Uterus (tissue), 3 donors: ENCODE measurements at regions not wholly inside any gene's neighbourhood (a gene's known extent, or its start where the extent isn't known, plus 50 kb on each side); places are given as distances from the start of the nearest gene placed in this dataset.

ENCODE experiments used
- DNase-seq, 2 donors: peaks; one replicate each; pipeline ENCODE4 v3.0.0-alpha.2; 2019 to 2020
- H3K27ac ChIP-seq, 2 donors: fragments of 200-600 bp; sonication (generic); 1 replicate in 1 of 2; 2 replicates in 1 of 2; pipeline ENCODE4 v1.5.1; 2016 to 2018
- H3K27me3 ChIP-seq, 2 donors: fragments of 200-600 bp; sonication (generic); one replicate each; pipeline ENCODE4 v1.5.1; 2018 to 2019; ENCODE audit warnings: control low read depth in 1 of 2
- H3K36me3 ChIP-seq, 2 donors: fragments of 200-600 bp; sonication (generic); one replicate each; pipeline ENCODE4 v1.5.1; 2019; ENCODE audit warnings: control low read depth in 1 of 2
- H3K4me1 ChIP-seq, 2 donors: fragments of 200-600 bp; sonication (generic); one replicate each; pipeline ENCODE4 v1.5.1; 2018 to 2019; ENCODE audit warnings: control low read depth in 1 of 2
- H3K4me3 ChIP-seq, 2 donors: fragments of 200-600 bp; sonication (generic); 1 replicate in 1 of 2; 2 replicates in 1 of 2; pipeline ENCODE4 v1.5.1; 2018 to 2019; ENCODE audit warnings: mild to moderate bottlenecking in 1 of 2
- H3K9me3 ChIP-seq, 2 donors: fragments of 200-600 bp; sonication (generic); one replicate each; pipeline ENCODE4 v1.5.1; 2019; ENCODE audit warnings: control low read depth in 1 of 2
- CTCF ChIP-seq, 4 experiments: fragments of 200-600 bp in 2 of 4; fragments of 450-650 bp in 2 of 4; sonication (generic) in 2 of 4; IDR thresholded peaks; one replicate each; pipeline ENCODE4 v1.5.1; 2016 to 2019; ENCODE audit warnings: antibody characterized with exemption in 4 of 4, mild to moderate bottlenecking in 2 of 4, moderate library complexity in 1 of 4
- POLR2A ChIP-seq, 2 donors: fragments of 450-650 bp; IDR thresholded peaks; one replicate each; pipeline ENCODE4 v1.6.1; 2016; ENCODE audit warnings: antibody characterized with exemption in 2 of 2, mild to moderate bottlenecking in 1 of 2, moderate library complexity in 1 of 2
- intact Hi-C: fragments of 100-400 bp; cut with DNase I; formaldehyde crosslinking; loops from one replicate; pipeline ENCODE4 v1.15.1; 2023; ENCODE audit warnings: low total_unique reads
- donor health status: DM: yes; HTN: yes; CAD: no.

- H3K36me3 ChIP-seq: no peaks in the 10 kb centered on the region
- no peak for DNase-seq
- no peak for TF ChIP-seq CTCF (IDR thresholded peaks at IDR 0.05)
- no peak for TF ChIP-seq POLR2A (IDR thresholded peaks at IDR 0.05)
Observed at GRCh38 chr5:135163391-135163790, 129.4 kb upstream of the PITX1 start.

GRCh38 chr5:135162661-135163265 lies 128.7 kb upstream of the PITX1 start:
- H3K4me1 ChIP-seq: no peaks in the 10 kb centered on the region
- no peaks in the 10 kb centered on the region for H3K27me3 ChIP-seq
- H3K27ac ChIP-seq: no peak overlapping the region
- H3K9me3 ChIP-seq: peaks cover 0 to 6% of the 10 kb centered on the region in 2 donors
- DNase-seq: no peak
- H3K36me3 ChIP-seq: no peaks in the 10 kb centered on the region
- no peak overlapping the region for H3K4me3 ChIP-seq
- TF ChIP-seq POLR2A (IDR thresholded peaks at IDR 0.05) (no peak), CTCF (IDR thresholded peaks at IDR 0.05) (no peak)
- intact Hi-C loops: no loop called here

More at GRCh38 chr5:135163391-135163790, 129.4 kb upstream of the PITX1 start:
- Histone ChIP-seq H3K27ac (no peak overlapping the region), H3K27me3 (no peaks in the 10 kb centered on the region), H3K9me3 (no peaks in the 10 kb centered on the region), H3K4me1 (no peaks in the 10 kb centered on the region), H3K4me3 (no peak overlapping the region)
- intact Hi-C loops: no loop called here

- TF ChIP-seq POLR2A (IDR thresholded peaks at IDR 0.05) (no peak), CTCF (IDR thresholded peaks at IDR 0.05) (no peak)
- Histone ChIP-seq H3K9me3 (peaks cover 0 to 8% of the 10 kb centered on the region in 2 donors), H3K27ac (no peak overlapping the region), H3K36me3 (no peaks in the 10 kb centered on the region), H3K4me3 (no peak overlapping the region), H3K4me1 (no peaks in the 10 kb centered on the region), H3K27me3 (no peaks in the 10 kb centered on the region)
- intact Hi-C loops: no loop called here
- DNase-seq: no peak
Observed at GRCh38 chr5:135161221-135161620, 127.2 kb upstream of the PITX1 start.

- no peak for TF ChIP-seq CTCF (IDR thresholded peaks at IDR 0.05)
- TF ChIP-seq POLR2A (IDR thresholded peaks at IDR 0.05): no peak
- no peaks in the 10 kb centered on the region for H3K36me3 ChIP-seq
- H3K4me3 ChIP-seq: no peak overlapping the region
- no peak overlapping the region for H3K27ac ChIP-seq
- intact Hi-C loops: no loop called here
- H3K4me1 ChIP-seq: no peaks in the 10 kb centered on the region
- no peaks in the 10 kb centered on the region for H3K27me3 ChIP-seq
- peaks cover 0 to 8% of the 10 kb centered on the region in 2 donors for H3K9me3 ChIP-seq
- no peak for DNase-seq
Observed at GRCh38 chr5:135160036-135160675, 126.1 kb upstream of the PITX1 start.

- intact Hi-C loops: no loop called here
- Histone ChIP-seq H3K4me1 (no peaks in the 10 kb centered on the region), H3K27me3 (no peaks in the 10 kb centered on the region), H3K9me3 (peaks cover 0 to 8% of the 10 kb centered on the region in 2 donors), H3K27ac (no peak overlapping the region), H3K4me3 (no peak overlapping the region), H3K36me3 (no peaks in the 10 kb centered on the region)
- no peak for DNase-seq
- TF ChIP-seq POLR2A (IDR thresholded peaks at IDR 0.05) (no peak), CTCF (IDR thresholded peaks at IDR 0.05) (no peak)
Observed at GRCh38 chr5:135159626-135160025, 125.6 kb upstream of the PITX1 start.
